ENCODE measurements at regions not wholly inside any gene's neighbourhood (a gene's known extent, or its start where the extent isn't known, plus 50 kb on each side); places are given as distances from the start of the nearest gene placed in this dataset.

GRCh38 chr5:52727576-52727975 lies 60.1 kb upstream of the ITGA1 start:
- Histone ChIP-seq H3K9me3 (replicated peaks; ENCODE audit: insufficient read depth, low read length) (no peaks in the 10 kb centered on the region), H3F3A (ENCODE audit: insufficient read depth, low read length) (no peaks in the 10 kb centered on the region), H3K4me1 (ENCODE audit: low read length) (no peaks in the 10 kb centered on the region), H3K79me2 (ENCODE audit: low read length) (no peaks in the 10 kb centered on the region), H2AFZ (ENCODE audit: low read length) (no peak overlapping the region), H3K36me3 (replicated peaks; ENCODE audit: insufficient read depth, low read length) (no peaks in the 10 kb centered on the region), H3K4me3 (ENCODE audit: low read length) (no peak overlapping the region), H3K4me2 (ENCODE audit: low read depth, low read length) (no peak overlapping the region), H3K27ac (ENCODE audit: low read length) (no peak overlapping the region), H4K20me1 (ENCODE audit: insufficient read depth, low read length) (no peaks in the 10 kb centered on the region), H3K27me3 (replicated peaks; ENCODE audit: insufficient read depth, low read length) (no peaks in the 10 kb centered on the region), H3K9me2 (replicated peaks; ENCODE audit: insufficient read depth, low read length) (no peaks in the 10 kb centered on the region), H3K9ac (ENCODE audit: low read length) (no peak overlapping the region)
- DNase-seq: no peak
- TF ChIP-seq CTCF (IDR thresholded peaks at IDR 0.05; ENCODE audit: low read length): no peak
- TF ChIP-seq EZH2phosphoT487 (IDR thresholded peaks at IDR 0.05; ENCODE audit: low read length): no peak
- no peak for TF ChIP-seq EZH2 (optimal IDR thresholded peaks at IDR 0.05; ENCODE audit: low read depth, low read length)

GRCh38 chr5:52728224-52728623 lies 59.5 kb upstream of the ITGA1 start:
- H3K4me2 ChIP-seq (ENCODE audit: low read depth, low read length): no peak overlapping the region

GRCh38 chr5:52728686-52729085 lies 59.0 kb upstream of the ITGA1 start:
- Histone ChIP-seq H3K4me1 (ENCODE audit: low read length) (no peaks in the 10 kb centered on the region), H3K4me3 (ENCODE audit: low read length) (no peak overlapping the region), H3K9me2 (replicated peaks; ENCODE audit: insufficient read depth, low read length) (no peaks in the 10 kb centered on the region), H3F3A (ENCODE audit: insufficient read depth, low read length) (no peaks in the 10 kb centered on the region), H3K36me3 (replicated peaks; ENCODE audit: insufficient read depth, low read length) (no peaks in the 10 kb centered on the region), H3K9me3 (replicated peaks; ENCODE audit: insufficient read depth, low read length) (no peaks in the 10 kb centered on the region), H3K27ac (ENCODE audit: low read length) (no peak overlapping the region), H3K27me3 (replicated peaks; ENCODE audit: insufficient read depth, low read length) (no peaks in the 10 kb centered on the region), H3K4me2 (ENCODE audit: low read depth, low read length) (no peak overlapping the region), H3K9ac (ENCODE audit: low read length) (no peak overlapping the region), H4K20me1 (ENCODE audit: insufficient read depth, low read length) (no peaks in the 10 kb centered on the region), H2AFZ (ENCODE audit: low read length) (no peak overlapping the region), H3K79me2 (ENCODE audit: low read length) (no peaks in the 10 kb centered on the region)
- no peak for DNase-seq
- TF ChIP-seq CTCF (IDR thresholded peaks at IDR 0.05; ENCODE audit: low read length): no peak

More at GRCh38 chr5:52728224-52728623, 59.5 kb upstream of the ITGA1 start:
- Histone ChIP-seq H3K9me2 (replicated peaks; ENCODE audit: insufficient read depth, low read length) (no peaks in the 10 kb centered on the region), H3K27me3 (replicated peaks; ENCODE audit: insufficient read depth, low read length) (no peaks in the 10 kb centered on the region), H3K4me1 (ENCODE audit: low read length) (no peaks in the 10 kb centered on the region), H4K20me1 (ENCODE audit: insufficient read depth, low read length) (no peaks in the 10 kb centered on the region), H3K27ac (ENCODE audit: low read length) (no peak overlapping the region), H3K9me3 (replicated peaks; ENCODE audit: insufficient read depth, low read length) (no peaks in the 10 kb centered on the region), H3K4me3 (ENCODE audit: low read length) (no peak overlapping the region), H3F3A (ENCODE audit: insufficient read depth, low read length) (no peaks in the 10 kb centered on the region), H3K9ac (ENCODE audit: low read length) (no peak overlapping the region), H3K36me3 (replicated peaks; ENCODE audit: insufficient read depth, low read length) (no peaks in the 10 kb centered on the region), H2AFZ (ENCODE audit: low read length) (no peak overlapping the region), H3K79me2 (ENCODE audit: low read length) (no peaks in the 10 kb centered on the region)
- TF ChIP-seq EZH2phosphoT487 (IDR thresholded peaks at IDR 0.05; ENCODE audit: low read length) (no peak), EZH2 (optimal IDR thresholded peaks at IDR 0.05; ENCODE audit: low read depth, low read length) (no peak), CTCF (IDR thresholded peaks at IDR 0.05; ENCODE audit: low read length) (no peak)
- DNase-seq: no peak
